ENCODE measurements at regions not wholly inside any gene's neighbourhood (a gene's known extent, or its start where the extent isn't known, plus 50 kb on each side); places are given as distances from the start of the nearest gene placed in this dataset.
"Not testable (repeated sequence)": the region's sequence is repeated elsewhere in the genome, so short reads cannot be mapped to it uniquely, and the experiment has no call there.

- Histone ChIP-seq H3K4me3 (ENCODE audit: low read length) (no peak overlapping the region), H3K79me2 (ENCODE audit: control insufficient read depth, low read length) (no peaks in the 10 kb centered on the region), H3K9me2 (replicated peaks; ENCODE audit: control insufficient read depth, low read length) (no peaks in the 10 kb centered on the region), H3F3A (ENCODE audit: control insufficient read depth, insufficient read depth) (no peaks in the 10 kb centered on the region), H3K27ac (ENCODE audit: low read depth, low read length) (no peak overlapping the region), H3K36me3 (ENCODE audit: control insufficient read depth, low read length) (no peaks in the 10 kb centered on the region), H3K9me3 (ENCODE audit: control insufficient read depth, insufficient read depth, low read length) (no peaks in the 10 kb centered on the region), H3K4me1 (ENCODE audit: control insufficient read depth, low read length) (no peaks in the 10 kb centered on the region), H3K4me2 (ENCODE audit: low read length) (no peak overlapping the region), H4K20me1 (ENCODE audit: control insufficient read depth, insufficient read depth, low read depth, low read length) (no peaks in the 10 kb centered on the region), H3K27me3 (ENCODE audit: control insufficient read depth, low read length) (no peaks in the 10 kb centered on the region)
- TF ChIP-seq EZH2phosphoT487 (IDR thresholded peaks at IDR 0.05; ENCODE audit: borderline replicate concordance, low read length), result no peak
- no peak for TF ChIP-seq CTCF (IDR thresholded peaks at IDR 0.05; ENCODE audit: low read depth, low read length, poor library complexity, severe bottlenecking)
These were observed 214.3 kb upstream of the PDE3A start for GRCh38 chr12:20154052-20154451.

GRCh38 chr12:20155374-20155773 is 213.0 kb upstream of the PDE3A start:
- H3K79me2 ChIP-seq (ENCODE audit: control insufficient read depth, low read length), result no peaks in the 10 kb centered on the region
- no peaks in the 10 kb centered on the region for H3K36me3 ChIP-seq (ENCODE audit: control insufficient read depth, low read length)
- no peaks in the 10 kb centered on the region for H4K20me1 ChIP-seq (ENCODE audit: control insufficient read depth, insufficient read depth, low read depth, low read length)
- no peaks in the 10 kb centered on the region for H3K4me1 ChIP-seq (ENCODE audit: control insufficient read depth, low read length)
- H3K27ac ChIP-seq (ENCODE audit: low read depth, low read length), result no peak overlapping the region
- H3K27me3 ChIP-seq (ENCODE audit: control insufficient read depth, low read length), result no peaks in the 10 kb centered on the region
- H3K9me2 ChIP-seq (replicated peaks; ENCODE audit: control insufficient read depth, low read length), result no peaks in the 10 kb centered on the region
- no peak overlapping the region for H3K4me2 ChIP-seq (ENCODE audit: low read length)
- H3F3A ChIP-seq (ENCODE audit: control insufficient read depth, insufficient read depth), result no peaks in the 10 kb centered on the region
- H3K4me3 ChIP-seq (ENCODE audit: low read length), result no peak overlapping the region
- no peaks in the 10 kb centered on the region for H3K9me3 ChIP-seq (ENCODE audit: control insufficient read depth, insufficient read depth, low read length)
- TF ChIP-seq EZH2phosphoT487 (IDR thresholded peaks at IDR 0.05; ENCODE audit: borderline replicate concordance, low read length) (no peak), CTCF (IDR thresholded peaks at IDR 0.05; ENCODE audit: low read depth, low read length, poor library complexity, severe bottlenecking) (no peak)

GRCh38 chr12:20160899-20161298 is 207.4 kb upstream of the PDE3A start:
- not testable (repeated sequence) for H3K79me2 ChIP-seq (ENCODE audit: control insufficient read depth, low read length); H3K36me3 ChIP-seq (ENCODE audit: control insufficient read depth, low read length); H3K9me3 ChIP-seq (ENCODE audit: control insufficient read depth, insufficient read depth, low read length); H3K4me2 ChIP-seq (ENCODE audit: low read length); H3K4me3 ChIP-seq (ENCODE audit: low read length); H3K27ac ChIP-seq (ENCODE audit: low read depth, low read length); H3F3A ChIP-seq (ENCODE audit: control insufficient read depth, insufficient read depth); H3K9me2 ChIP-seq (replicated peaks; ENCODE audit: control insufficient read depth, low read length); H3K4me1 ChIP-seq (ENCODE audit: control insufficient read depth, low read length); H4K20me1 ChIP-seq (ENCODE audit: control insufficient read depth, insufficient read depth, low read depth, low read length); H3K27me3 ChIP-seq (ENCODE audit: control insufficient read depth, low read length)

GRCh38 chr12:20174528-20175175 is 193.7 kb upstream of the PDE3A start:
- Histone ChIP-seq H4K20me1 (ENCODE audit: control insufficient read depth, insufficient read depth, low read depth, low read length) (no peaks in the 10 kb centered on the region), H3K4me2 (ENCODE audit: low read length) (no peak overlapping the region), H3K9me3 (ENCODE audit: control insufficient read depth, insufficient read depth, low read length) (no peaks in the 10 kb centered on the region), H3K36me3 (ENCODE audit: control insufficient read depth, low read length) (no peaks in the 10 kb centered on the region), H3K9me2 (replicated peaks; ENCODE audit: control insufficient read depth, low read length) (no peaks in the 10 kb centered on the region), H3K4me3 (ENCODE audit: low read length) (no peak overlapping the region), H3K79me2 (ENCODE audit: control insufficient read depth, low read length) (no peaks in the 10 kb centered on the region), H3F3A (ENCODE audit: control insufficient read depth, insufficient read depth) (no peaks in the 10 kb centered on the region), H3K27me3 (ENCODE audit: control insufficient read depth, low read length) (no peaks in the 10 kb centered on the region), H3K27ac (ENCODE audit: low read depth, low read length) (no peak overlapping the region), H3K4me1 (ENCODE audit: control insufficient read depth, low read length) (no peaks in the 10 kb centered on the region)
- TF ChIP-seq CTCF (IDR thresholded peaks at IDR 0.05; ENCODE audit: low read depth, low read length, poor library complexity, severe bottlenecking) (no peak), EZH2phosphoT487 (IDR thresholded peaks at IDR 0.05; ENCODE audit: borderline replicate concordance, low read length) (no peak)
